ENCODE measurements at regions not wholly inside any gene's neighbourhood (a gene's known extent, or its start where the extent isn't known, plus 50 kb on each side); places are given as distances from the start of the nearest gene placed in this dataset.
"Not testable (repeated sequence)": the region's sequence is repeated elsewhere in the genome, so short reads cannot be mapped to it uniquely, and the experiment has no call there.

GRCh38 chr5:109574985-109575384, 114.7 kb upstream of the MAN2A1 start:
- no peak for DNase-seq

- no peak for DNase-seq
These were observed 116.0 kb upstream of the MAN2A1 start for GRCh38 chr5:109573766-109574165.

- no peak for DNase-seq
These were observed 116.5 kb upstream of the MAN2A1 start for GRCh38 chr5:109573256-109573655.

GRCh38 chr5:109571785-109572184, 117.9 kb upstream of the MAN2A1 start:
- no peak for DNase-seq

GRCh38 chr5:109570362-109570874, 119.3 kb upstream of the MAN2A1 start:
- DNase-seq, result no peak

- no peak for DNase-seq
These were observed 122.2 kb upstream of the MAN2A1 start for GRCh38 chr5:109567374-109568044.

- DNase-seq, result no peak
These were observed 123.4 kb upstream of the MAN2A1 start for GRCh38 chr5:109566361-109566760.

GRCh38 chr5:109563739-109564138, 126.0 kb upstream of the MAN2A1 start:
- DNase-seq, result no peak

- DNase-seq, result no peak
These were observed 126.5 kb upstream of the MAN2A1 start for GRCh38 chr5:109563189-109563588.

- DNase-seq, result no peak
These were observed 127.3 kb upstream of the MAN2A1 start for GRCh38 chr5:109562441-109562840.

- no peak for DNase-seq
These were observed 128.3 kb upstream of the MAN2A1 start for GRCh38 chr5:109561447-109561846.

- no peak for DNase-seq
These were observed 129.2 kb upstream of the MAN2A1 start for GRCh38 chr5:109560554-109560953.

- no peak for DNase-seq
These were observed 130.8 kb upstream of the MAN2A1 start for GRCh38 chr5:109558952-109559351.

GRCh38 chr5:109558364-109558763, 131.4 kb upstream of the MAN2A1 start:
- no peak for DNase-seq

GRCh38 chr5:109553846-109554245, 135.9 kb upstream of the MAN2A1 start:
- DNase-seq, result no peak

GRCh38 chr5:109551234-109551633, 138.5 kb upstream of the MAN2A1 start:
- DNase-seq, result not testable (repeated sequence)

- DNase-seq, result no peak
These were observed 139.7 kb upstream of the MAN2A1 start for GRCh38 chr5:109550077-109550476.

GRCh38 chr5:109546461-109546860, 136.7 kb upstream of the PJA2 start:
- no peak for DNase-seq

- DNase-seq, result not testable (repeated sequence)
These were observed 135.1 kb upstream of the PJA2 start for GRCh38 chr5:109544873-109545272.

GRCh38 chr5:109538692-109539091, 128.9 kb upstream of the PJA2 start:
- not testable (repeated sequence) for DNase-seq

- not testable (repeated sequence) for DNase-seq
These were observed 125.3 kb upstream of the PJA2 start for GRCh38 chr5:109535090-109535489.

GRCh38 chr5:109533751-109534272, 124.0 kb upstream of the PJA2 start:
- no peak for DNase-seq

- DNase-seq, result no peak
These were observed 123.1 kb upstream of the PJA2 start for GRCh38 chr5:109532773-109533364.

- no peak for DNase-seq
These were observed 121.5 kb upstream of the PJA2 start for GRCh38 chr5:109531262-109531661.
